ENCODE measurements at regions not wholly inside any gene's neighbourhood (a gene's known extent, or its start where the extent isn't known, plus 50 kb on each side); places are given as distances from the start of the nearest gene placed in this dataset.

DNA sequence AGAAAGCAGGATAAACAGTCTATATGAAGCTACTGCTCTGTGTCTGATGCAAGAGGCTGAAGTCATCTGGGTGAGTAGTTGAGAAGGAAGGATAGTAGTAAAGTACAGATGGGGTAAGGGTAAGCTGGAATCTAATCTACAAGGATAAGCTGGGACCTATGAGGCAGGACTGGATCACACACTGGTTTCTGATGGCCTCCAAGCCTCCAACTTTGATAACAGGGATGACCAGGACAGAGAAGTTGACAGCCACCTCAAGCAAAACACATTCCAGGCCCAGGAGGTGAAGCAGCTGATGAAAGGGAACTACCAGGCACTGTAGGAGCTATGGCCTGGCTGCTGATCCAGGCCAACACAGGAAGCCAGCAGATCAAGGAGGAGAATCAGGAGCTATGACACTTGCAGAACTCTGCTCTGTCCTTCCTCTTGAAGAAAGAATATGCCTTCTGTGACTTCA is 278.1 kb upstream of the TMEM229A start:
- TF ChIP-seq GATA3 (IDR thresholded peaks at IDR 0.05; ENCODE audit: low read depth, low read length) (no peak), GATA2 (IDR thresholded peaks at IDR 0.05; ENCODE audit: low read depth, low read length) (no peak)

All from SH-SY5Y (cell line).